Fibroblast of mammary gland (primary cell): ENCODE measurements at regions not wholly inside any gene's neighbourhood (a gene's known extent, or its start where the extent isn't known, plus 50 kb on each side); places are given as distances from the start of the nearest gene placed in this dataset.

Experiments used
- DNase-seq: peaks from one replicate; pipeline ENCODE4 v3.0.0-alpha.2; 2010; ENCODE audit warnings: low read depth
- H3K4me3 ChIP-seq: 2 replicates; pipeline ENCODE4 v1.5.1; 2011; ENCODE audit warnings: low read depth, mild to moderate bottlenecking, low read length, moderate library complexity; ENCODE audit not compliant: control insufficient read depth
- CTCF ChIP-seq: conservative IDR thresholded peaks from 2 replicates; pipeline ENCODE4 v1.5.1; 2011; ENCODE audit warnings: low read depth, low read length, inconsistent platforms; ENCODE audit not compliant: control insufficient read depth, insufficient read depth

- no peak for DNase-seq
- TF ChIP-seq CTCF: no peak
- H3K4me3 ChIP-seq: no peak overlapping the region
These were observed 69.6 kb upstream of the CAPRIN2 start for GRCh38 chr12:30824311-30824710.

- TF ChIP-seq CTCF: no peak
- H3K4me3 ChIP-seq: no peak overlapping the region
- no peak for DNase-seq
These were observed 69.0 kb upstream of the CAPRIN2 start for GRCh38 chr12:30823764-30824163.

GRCh38 chr12:30823156-30823699, 68.5 kb upstream of the CAPRIN2 start:
- peak overlapping the region; percentile 22 for H3K4me3 ChIP-seq
- no peak for TF ChIP-seq CTCF
- peak; percentile 32 for DNase-seq

GRCh38 chr12:30822385-30823155, 67.8 kb upstream of the CAPRIN2 start:
- peak; percentile 48 for DNase-seq
- H3K4me3 ChIP-seq: peak overlapping the region; percentile 22
- no peak for TF ChIP-seq CTCF

GRCh38 chr12:30820406-30820946, 65.7 kb upstream of the CAPRIN2 start:
- TF ChIP-seq CTCF: no peak
- H3K4me3 ChIP-seq: no peak overlapping the region
- no peak for DNase-seq

- no peak for TF ChIP-seq CTCF
- no peak for DNase-seq
- H3K4me3 ChIP-seq: no peak overlapping the region
These were observed 63.8 kb upstream of the CAPRIN2 start for GRCh38 chr12:30818562-30818961.
